ENCODE measurements at regions not wholly inside any gene's neighbourhood (a gene's known extent, or its start where the extent isn't known, plus 50 kb on each side); places are given as distances from the start of the nearest gene placed in this dataset.

- no peak for TF ChIP-seq CTCF (conservative IDR thresholded peaks at IDR 0.05; ENCODE audit: low read depth in 2 of 2)
- no peak for TF ChIP-seq REST (IDR thresholded peaks at IDR 0.05; ENCODE audit: unreplicated experiment)
- TF ChIP-seq EZH2phosphoT487 (IDR thresholded peaks at IDR 0.05; ENCODE audit: unreplicated experiment), result no peak
- TF ChIP-seq JUNB (IDR thresholded peaks at IDR 0.05; ENCODE audit: unreplicated experiment), result no peak
- TF ChIP-seq EZH2 (IDR thresholded peaks at IDR 0.05; ENCODE audit: low read depth, unreplicated experiment), result no peak
- TF ChIP-seq POLR2AphosphoS5 (IDR thresholded peaks at IDR 0.05; ENCODE audit: low read depth), result no peak
- TF ChIP-seq, protein P1, sequence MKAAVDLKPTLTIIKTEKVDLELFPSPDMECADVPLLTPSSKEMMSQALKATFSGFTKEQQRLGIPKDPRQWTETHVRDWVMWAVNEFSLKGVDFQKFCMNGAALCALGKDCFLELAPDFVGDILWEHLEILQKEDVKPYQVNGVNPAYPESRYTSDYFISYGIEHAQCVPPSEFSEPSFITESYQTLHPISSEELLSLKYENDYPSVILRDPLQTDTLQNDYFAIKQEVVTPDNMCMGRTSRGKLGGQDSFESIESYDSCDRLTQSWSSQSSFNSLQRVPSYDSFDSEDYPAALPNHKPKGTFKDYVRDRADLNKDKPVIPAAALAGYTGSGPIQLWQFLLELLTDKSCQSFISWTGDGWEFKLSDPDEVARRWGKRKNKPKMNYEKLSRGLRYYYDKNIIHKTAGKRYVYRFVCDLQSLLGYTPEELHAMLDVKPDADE (IDR thresholded peaks at IDR 0.05), result no peak
- TF ChIP-seq NANOG (IDR thresholded peaks at IDR 0.05; ENCODE audit: borderline replicate concordance), result no peak
- no peak for TF ChIP-seq STAT1 (IDR thresholded peaks at IDR 0.05; ENCODE audit: unreplicated experiment)
- TF ChIP-seq CREB1 (CRISPR knock-in tag; IDR thresholded peaks at IDR 0.05; ENCODE audit: low read depth), result no peak
These were observed 480.5 kb upstream of the NOX3 start for GRCh38 chr6:155936127-155936526.

All from GM23338 (cell line).